ENCODE measurements at regions not wholly inside any gene's neighbourhood (a gene's known extent, or its start where the extent isn't known, plus 50 kb on each side); places are given as distances from the start of the nearest gene placed in this dataset.

- no peaks in the 10 kb centered on the region for H3K4me1 ChIP-seq (ENCODE audit: control insufficient read depth, extremely low read depth, insufficient read depth, low read length)
- DNase-seq (ENCODE audit: low read depth, low spot score) (no peak), FAIRE-seq (no peak)
- H3K4me2 ChIP-seq (ENCODE audit: insufficient read depth, low read length): no peak overlapping the region
- no peak overlapping the region for H3K4me3 ChIP-seq (replicated peaks in 1 of 3; ENCODE audit: insufficient read depth in 1 of 3, low read depth in 1 of 3, low read length in 3 of 3)
- dilution Hi-C loops (cut with MboI; ENCODE audit: extremely low pct_ligation_motif_present, low sequenced_read_pairs) (no loop called here), intact Hi-C loops (cut with micrococcal nuclease) (no loop called here)
- H4K20me1 ChIP-seq (replicated peaks; ENCODE audit: control insufficient read depth, extremely low read depth, insufficient read depth, low read length): no peaks in the 10 kb centered on the region
- H3K9me3 ChIP-seq (replicated peaks; ENCODE audit: control insufficient read depth, insufficient read depth, low read length): no peaks in the 10 kb centered on the region
- TF ChIP-seq GATA2 (IDR thresholded peaks at IDR 0.05; ENCODE audit: insufficient read depth, insufficient read length, low read depth, low read length): no peak
- no peak for TF ChIP-seq EZH2 (IDR thresholded peaks at IDR 0.05; ENCODE audit: borderline replicate concordance, low read depth, low read length, severe bottlenecking)
- TF ChIP-seq JUN (IDR thresholded peaks at IDR 0.05; ENCODE audit: borderline replicate concordance, insufficient read depth, insufficient read length, low read depth): no peak
- no peak for TF ChIP-seq POLR2AphosphoS5 (IDR thresholded peaks at IDR 0.05; ENCODE audit: insufficient read depth, low read depth, low read length)
- TF ChIP-seq FOS (IDR thresholded peaks at IDR 0.05; ENCODE audit: borderline replicate concordance, insufficient read depth, low read length): no peak
- no peak for TF ChIP-seq POLR2A (IDR thresholded peaks at IDR 0.05; ENCODE audit: low read depth, low read length)
- no peak for TF ChIP-seq CTCF (IDR thresholded peaks at IDR 0.05; ENCODE audit: extremely low read depth in 1 of 2, insufficient read depth in 1 of 2, low read depth in 1 of 2, low read length in 2 of 2)
- TF ChIP-seq MAX (IDR thresholded peaks at IDR 0.05; ENCODE audit: insufficient read depth, insufficient read length): no peak
- TF ChIP-seq MYC (IDR thresholded peaks at IDR 0.05; ENCODE audit: low read depth, low read length): no peak
- BruUV-seq (replicated peaks): no TSS peak
- H2AFZ ChIP-seq (ENCODE audit: low read depth, low read length): no peak overlapping the region
- ChIA-PET POLR2A (no interaction called here), CTCF (no interaction called here)
- H3K9ac ChIP-seq (replicated peaks; ENCODE audit: extremely low read depth, insufficient read depth, low read length): no peak overlapping the region
- H3K36me3 ChIP-seq (ENCODE audit: control insufficient read depth in 2 of 2, extremely low read depth in 1 of 2, insufficient read depth in 2 of 2, low read length in 2 of 2): no peaks in the 10 kb centered on the region
- no peak overlapping the region for H3K27ac ChIP-seq (ENCODE audit: insufficient read depth, low read depth, low read length)
- H3K79me2 ChIP-seq (ENCODE audit: control insufficient read depth, insufficient read depth, low read length): no peaks in the 10 kb centered on the region
- H3K27me3 ChIP-seq (ENCODE audit: control insufficient read depth in 2 of 2, insufficient read depth in 2 of 2, low read length in 2 of 2): no peaks in the 10 kb centered on the region
- no peaks in the 10 kb centered on the region for H3K9me1 ChIP-seq (replicated peaks; ENCODE audit: control insufficient read depth, extremely low read depth, insufficient read depth, low read length)
Measured at GRCh38 chr21:28592205-28592865, 400.3 kb downstream of the LTN1 start.
